ENCODE measurements at regions not wholly inside any gene's neighbourhood (a gene's known extent, or its start where the extent isn't known, plus 50 kb on each side); places are given as distances from the start of the nearest gene placed in this dataset.
A peak's percentile ranks its signal among the peaks of the same experiment; 100 is the strongest.

DNA sequence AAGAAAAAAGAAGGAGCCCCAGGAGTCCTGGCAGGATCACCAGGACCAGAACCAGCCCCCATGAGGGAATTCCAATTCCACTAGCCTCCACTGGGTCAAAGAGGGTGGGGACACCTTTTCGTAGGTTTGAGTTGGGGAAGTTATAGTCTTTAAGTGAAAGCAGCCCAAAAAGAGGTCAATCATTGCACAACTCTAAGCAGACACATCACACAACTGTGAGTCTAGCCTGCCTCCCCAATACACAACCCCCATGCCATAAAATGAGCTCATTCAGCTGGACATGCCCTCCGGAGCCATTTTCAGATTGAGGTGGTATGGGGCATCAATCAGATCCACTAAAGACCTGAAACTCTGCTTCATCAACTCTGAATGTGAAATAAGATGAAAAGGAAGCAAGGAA, 179.9 kb downstream of the NPHP4 start:
- Histone ChIP-seq H3K36me3 (no peaks in the 10 kb centered on the region), H3K4me3 (no peak overlapping the region), H3K27me3 (peaks cover 10% of the 10 kb centered on the region), H3K9me3 (no peaks in the 10 kb centered on the region)
- DNase-seq, result no peak

DNA sequence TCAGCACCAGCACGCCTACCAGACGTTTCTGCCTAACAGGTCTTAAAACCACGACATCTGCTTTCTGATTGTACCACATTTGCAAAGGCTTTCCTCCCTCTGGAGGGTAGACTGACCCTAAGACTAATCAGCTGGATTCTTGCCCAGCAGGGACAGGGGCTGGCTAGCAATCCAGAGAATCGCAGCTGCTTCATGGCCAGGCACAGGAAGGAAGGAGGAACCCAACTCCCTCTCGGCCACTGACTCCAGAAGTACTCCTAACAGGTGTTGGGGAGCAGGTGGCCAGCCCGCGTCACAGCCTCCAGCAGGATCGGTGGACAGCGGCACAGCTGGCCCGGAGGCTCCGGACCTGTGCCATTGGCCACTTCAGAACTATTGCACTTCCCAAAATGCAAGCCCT, 180.8 kb downstream of the NPHP4 start:
- Histone ChIP-seq H3K27me3 (peaks cover 10% of the 10 kb centered on the region), H3K9me3 (no peaks in the 10 kb centered on the region), H3K4me3 (no peak overlapping the region), H3K36me3 (no peaks in the 10 kb centered on the region)
- DNase-seq, result no peak

DNA sequence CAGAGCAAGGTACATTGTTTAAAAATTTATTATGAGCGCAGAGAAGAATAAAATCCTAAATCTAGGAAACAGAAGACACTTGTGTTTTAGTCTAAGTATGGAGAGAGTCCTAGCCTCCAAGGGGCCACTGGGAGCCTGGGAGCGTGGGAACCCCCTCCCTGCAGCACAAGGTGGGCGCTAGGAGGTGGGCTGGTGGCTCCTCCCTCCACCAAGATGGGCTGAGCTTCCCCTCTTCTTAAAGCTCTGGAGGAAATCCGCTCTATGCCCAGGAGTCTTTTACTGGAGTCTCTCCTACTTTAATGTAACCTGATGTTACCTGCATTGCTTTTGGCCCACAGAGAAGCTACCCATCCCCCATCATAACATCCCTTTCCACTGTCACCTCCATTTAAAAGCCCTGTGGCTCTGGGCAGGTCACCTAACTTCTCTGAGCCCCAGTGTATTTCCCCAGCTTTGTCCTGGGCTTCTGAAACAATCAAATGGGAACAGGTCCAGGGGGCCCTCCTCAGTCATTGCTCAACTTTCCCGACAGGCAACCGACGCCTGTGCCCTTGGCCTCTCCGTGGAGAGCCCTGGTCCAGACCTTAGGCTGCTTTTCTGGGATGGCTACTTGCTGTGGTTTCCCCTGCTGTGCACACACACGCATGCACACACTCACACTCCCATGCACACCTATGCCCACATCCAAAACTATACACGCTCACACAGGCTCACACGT, 181.5 kb downstream of the NPHP4 start:
- Histone ChIP-seq H3K27me3 (peaks cover 10% of the 10 kb centered on the region), H3K9me3 (no peaks in the 10 kb centered on the region), H3K36me3 (no peaks in the 10 kb centered on the region), H3K4me3 (no peak overlapping the region)
- DNase-seq, result no peak

DNA sequence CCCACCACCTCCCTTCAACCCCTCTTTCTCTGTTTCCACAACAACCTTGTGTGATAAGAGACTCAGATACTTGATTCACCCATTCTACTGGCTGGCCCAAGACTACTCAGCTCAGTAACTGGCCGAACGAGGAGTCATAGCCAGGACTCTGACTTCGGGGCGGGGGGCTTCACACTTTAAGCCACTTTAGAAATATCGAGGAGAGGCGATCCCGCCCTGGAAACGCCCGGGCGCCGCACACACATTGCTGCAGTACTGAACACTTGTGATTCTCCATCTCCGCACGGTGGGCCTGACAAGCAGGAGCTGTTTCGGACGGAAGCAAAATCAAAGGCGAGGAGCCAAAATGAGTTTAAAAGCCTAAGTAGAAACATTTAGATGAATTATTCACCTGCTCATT, 182.1 kb downstream of the NPHP4 start:
- no peaks in the 10 kb centered on the region for H3K36me3 ChIP-seq
- DNase-seq, result no peak
- H3K27me3 ChIP-seq, result peaks cover 7% of the 10 kb centered on the region
- H3K9me3 ChIP-seq, result no peaks in the 10 kb centered on the region
- H3K4me3 ChIP-seq, result no peak overlapping the region

DNA sequence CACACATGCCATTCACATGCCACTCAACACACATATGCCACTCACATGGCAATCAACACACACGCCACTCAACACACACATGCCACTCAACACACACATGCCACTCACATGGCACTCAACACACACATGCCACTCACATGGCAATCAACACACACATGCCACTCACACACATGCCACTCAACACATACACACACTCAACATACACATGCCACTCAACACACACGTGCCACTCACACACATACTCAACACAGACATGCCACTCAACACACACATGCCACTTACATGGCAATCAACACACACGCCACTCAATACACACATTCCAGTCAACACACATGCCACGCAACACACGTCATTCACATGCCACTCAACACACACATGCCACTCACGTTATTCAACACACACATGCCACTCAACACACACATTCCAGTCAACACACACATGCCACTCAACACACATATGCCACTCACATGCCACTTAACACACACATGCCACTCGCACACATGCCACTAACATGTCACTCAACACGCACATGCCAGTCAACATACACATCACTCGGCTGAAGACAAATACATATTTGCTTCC, 182.9 kb downstream of the NPHP4 start:
- H3K9me3 ChIP-seq, result no peaks in the 10 kb centered on the region
- H3K36me3 ChIP-seq, result no peaks in the 10 kb centered on the region
- H3K4me3 ChIP-seq, result no peak overlapping the region
- no peak for DNase-seq
- H3K27me3 ChIP-seq, result peaks cover 6% of the 10 kb centered on the region; the same call in 1 of the 2 replicates

DNA sequence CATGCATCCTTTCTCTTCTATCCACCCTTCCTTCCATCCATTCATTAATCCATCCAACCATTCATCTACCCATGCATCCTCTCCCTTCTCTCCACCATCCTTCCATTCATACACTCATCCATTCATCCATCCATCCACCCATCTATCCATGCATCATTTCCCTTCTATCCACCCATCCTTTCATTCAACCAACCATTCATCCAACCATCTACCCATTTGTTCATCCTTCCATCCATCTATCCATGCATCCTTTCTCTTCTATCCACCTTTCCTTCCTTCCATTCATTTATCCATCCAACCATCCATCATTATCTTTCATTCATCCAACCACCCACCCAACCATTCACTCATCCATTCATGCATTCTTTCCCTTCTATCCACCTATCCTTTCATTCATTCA, 188.4 kb downstream of the NPHP4 start:
- Histone ChIP-seq H3K9me3 (no peaks in the 10 kb centered on the region), H3K4me3 (no peak overlapping the region), H3K36me3 (no peaks in the 10 kb centered on the region), H3K27me3 (no peaks in the 10 kb centered on the region)
- no peak for DNase-seq

DNA sequence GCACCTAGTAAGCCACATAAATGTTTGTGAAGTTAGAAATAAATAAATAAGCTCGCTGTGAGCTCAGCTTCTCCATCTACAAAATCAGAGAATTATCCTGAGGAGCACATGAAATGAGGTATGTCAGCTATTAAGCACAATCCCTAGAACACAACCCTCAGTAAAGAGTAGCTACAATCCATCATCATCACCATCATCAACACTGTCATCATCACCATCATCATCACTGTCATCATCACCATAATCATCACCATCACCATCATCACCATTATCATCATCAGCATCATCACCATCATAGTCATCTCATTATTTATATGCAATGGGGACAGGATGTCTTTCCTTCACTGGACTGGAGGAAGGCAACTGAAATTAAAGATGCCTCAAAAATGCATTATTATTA, 189.6 kb downstream of the NPHP4 start:
- Histone ChIP-seq H3K27me3 (no peaks in the 10 kb centered on the region), H3K4me3 (no peak overlapping the region), H3K9me3 (no peaks in the 10 kb centered on the region), H3K36me3 (no peaks in the 10 kb centered on the region)
- no peak for DNase-seq

DNA sequence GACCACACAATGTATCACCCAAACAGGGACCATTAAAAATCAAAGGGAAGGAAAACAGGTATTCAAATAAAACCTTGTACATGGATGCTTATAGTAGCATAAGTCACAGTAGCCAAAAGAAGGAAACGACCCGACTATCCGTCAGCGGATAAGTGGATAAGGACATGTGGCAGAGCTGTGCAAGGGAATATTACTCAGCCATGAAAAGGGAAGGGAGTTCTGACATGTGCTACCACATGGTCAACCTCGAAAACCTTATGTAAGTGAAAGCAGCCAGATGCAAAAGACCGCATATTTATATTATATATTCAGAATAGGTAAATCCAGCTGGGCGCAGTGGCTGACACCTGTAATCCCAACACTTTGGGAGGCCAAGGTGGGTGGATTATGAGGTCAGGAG, 193.3 kb downstream of the NPHP4 start:
- H3K27me3 ChIP-seq, result no peaks in the 10 kb centered on the region
- no peaks in the 10 kb centered on the region for H3K9me3 ChIP-seq
- no peak for DNase-seq
- no peaks in the 10 kb centered on the region for H3K36me3 ChIP-seq
- no peak overlapping the region for H3K4me3 ChIP-seq

DNA sequence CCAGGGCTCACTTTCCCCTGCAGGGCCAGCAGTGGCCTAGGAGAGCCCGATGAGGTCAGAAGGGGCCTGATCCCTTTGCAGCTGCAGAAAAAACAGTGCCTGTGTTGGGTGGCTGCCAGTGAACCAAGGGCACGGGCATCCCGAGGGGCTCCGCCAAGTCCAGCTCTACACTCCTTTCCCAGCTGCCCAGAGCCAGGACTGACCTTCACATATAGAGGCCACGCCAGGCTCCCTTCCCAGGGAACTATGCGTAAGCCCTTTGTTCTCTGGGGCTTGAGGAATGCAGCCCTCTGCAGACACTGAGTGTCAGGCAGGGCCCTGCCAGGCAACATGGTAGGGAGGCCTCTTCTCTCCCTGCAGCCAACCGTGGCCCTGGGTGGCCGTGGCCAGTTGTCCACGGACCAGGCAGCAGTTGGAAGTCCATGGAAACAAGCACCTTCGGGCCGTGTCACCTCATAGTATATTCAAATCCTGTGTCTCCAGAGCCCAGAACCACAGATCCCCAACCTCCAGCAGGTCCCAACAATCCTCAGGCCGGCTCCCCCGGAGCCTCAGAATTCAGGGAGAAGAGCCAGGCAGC, 194.0 kb downstream of the NPHP4 start:
- Histone ChIP-seq H3K9me3 (no peaks in the 10 kb centered on the region), H3K27me3 (no peaks in the 10 kb centered on the region)

DNA sequence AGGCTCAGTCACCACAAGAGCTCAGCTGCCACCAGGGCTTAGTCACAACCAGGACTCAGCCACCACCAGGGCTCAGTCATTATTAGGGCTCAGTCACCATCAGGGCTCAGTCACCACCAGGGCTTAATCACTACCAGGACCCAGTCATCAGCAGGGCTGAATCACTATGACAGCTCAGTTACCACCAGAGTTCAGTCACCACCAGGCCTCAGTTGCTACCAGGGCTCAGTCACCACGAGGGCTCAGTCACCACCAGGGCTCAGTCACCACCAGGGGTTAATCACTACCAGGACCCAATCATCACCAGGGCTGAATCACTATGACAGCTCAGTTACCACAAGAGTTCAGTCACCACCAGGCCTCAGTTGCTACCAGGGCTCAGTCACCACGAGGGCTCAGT, 196.2 kb downstream of the NPHP4 start:
- no peak for DNase-seq
- no peaks in the 10 kb centered on the region for H3K36me3 ChIP-seq
- no peak overlapping the region for H3K4me3 ChIP-seq
- no peaks in the 10 kb centered on the region; the same call in 1 of the 2 replicates for H3K27me3 ChIP-seq
- no peaks in the 10 kb centered on the region for H3K9me3 ChIP-seq

More for the DNA sequence above, 194.0 kb downstream of the NPHP4 start:
- Histone ChIP-seq H3K4me3 (no peak overlapping the region), H3K36me3 (no peaks in the 10 kb centered on the region)
- DNase-seq, result peak; percentile 11

DNA sequence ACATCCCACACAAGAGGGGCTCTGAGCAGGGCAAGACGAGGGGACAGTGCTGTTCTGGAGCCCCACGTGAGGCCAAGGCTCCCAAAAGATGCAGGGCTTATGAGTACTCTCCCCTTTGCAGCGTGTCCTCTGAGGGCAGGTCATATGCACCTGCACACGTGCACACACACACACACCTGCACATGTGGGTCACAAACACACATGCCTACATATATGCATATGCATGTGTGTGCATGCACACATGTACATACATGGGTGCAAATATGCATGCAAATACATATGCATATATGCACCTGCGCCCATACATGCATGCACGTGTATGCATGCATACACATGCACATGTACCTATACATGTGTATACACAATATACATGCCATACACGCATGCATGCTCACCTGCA, 197.9 kb downstream of the NPHP4 start:
- Histone ChIP-seq H3K27me3 (no peaks in the 10 kb centered on the region; the same call in 1 of the 2 replicates), H3K4me3 (no peak overlapping the region), H3K9me3 (no peaks in the 10 kb centered on the region), H3K36me3 (no peaks in the 10 kb centered on the region)
- DNase-seq, result no peak

DNA sequence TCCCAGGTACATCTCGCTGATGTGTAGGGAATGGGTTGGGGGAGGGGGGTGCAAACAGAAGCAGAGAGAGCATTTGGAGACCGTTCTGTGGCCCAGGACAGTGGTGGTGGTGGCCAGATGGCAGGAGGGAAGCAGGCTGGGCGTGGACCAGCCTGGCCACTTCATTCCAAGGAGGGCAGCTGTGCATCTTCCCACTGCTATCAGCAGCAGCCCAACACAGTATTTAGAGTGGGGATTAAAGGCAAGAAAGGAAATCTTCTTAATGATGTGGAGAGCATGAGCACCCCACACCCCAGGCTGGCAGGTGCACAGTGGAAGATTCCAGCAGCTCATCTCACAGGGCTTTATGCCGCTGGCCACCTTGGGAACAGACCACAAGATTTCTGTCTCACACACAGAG, 198.7 kb downstream of the NPHP4 start:
- Histone ChIP-seq H3K36me3 (no peaks in the 10 kb centered on the region), H3K4me3 (no peak overlapping the region), H3K27me3 (no peaks in the 10 kb centered on the region; the same call in 1 of the 2 replicates), H3K9me3 (no peaks in the 10 kb centered on the region)
- no peak for DNase-seq

DNA sequence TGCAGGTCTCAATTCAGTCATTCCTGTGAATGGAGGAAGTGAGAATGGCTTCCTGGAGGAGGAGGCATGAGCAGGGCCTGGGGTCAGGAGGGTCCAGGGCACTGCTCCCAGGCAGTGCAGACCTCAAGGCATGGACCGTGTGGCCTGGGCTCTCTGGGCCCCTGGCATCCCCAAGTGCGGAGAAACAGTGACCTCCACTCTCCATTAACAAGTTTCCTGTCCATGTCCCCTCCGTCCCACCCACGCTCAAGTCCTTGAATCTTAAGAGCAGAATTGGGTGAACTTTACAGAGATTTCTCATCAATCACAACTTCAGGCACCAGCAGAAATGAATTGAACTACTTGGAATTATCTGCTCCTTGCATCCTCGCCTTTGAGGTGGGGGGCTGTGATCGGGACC, 211.1 kb downstream of the NPHP4 start:
- Histone ChIP-seq H3K27me3 (no peaks in the 10 kb centered on the region), H3K36me3 (no peaks in the 10 kb centered on the region), H3K9me3 (no peaks in the 10 kb centered on the region), H3K4me3 (no peak overlapping the region)
- DNase-seq, result no peak

DNA sequence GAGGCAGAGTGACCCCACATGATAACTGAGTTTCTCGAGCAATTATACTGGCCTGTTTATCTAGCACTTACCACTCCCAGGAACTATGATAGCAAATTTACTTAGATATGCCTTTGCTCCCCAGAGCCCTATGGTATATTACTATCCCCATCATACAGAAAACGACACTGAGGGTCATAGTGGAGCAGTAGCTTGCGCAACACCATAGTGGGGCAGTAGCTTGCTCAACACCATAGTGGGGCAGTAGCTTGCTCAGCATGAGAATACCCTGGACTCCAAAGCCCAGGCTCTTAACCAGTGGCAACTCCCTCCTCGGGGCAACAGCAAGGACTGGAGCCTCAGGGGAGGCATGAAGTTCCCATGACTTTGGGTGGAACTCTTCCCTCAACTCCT, 211.9 kb downstream of the NPHP4 start:
- no peak for DNase-seq
- H3K9me3 ChIP-seq, result no peaks in the 10 kb centered on the region
- H3K27me3 ChIP-seq, result no peaks in the 10 kb centered on the region
- no peaks in the 10 kb centered on the region for H3K36me3 ChIP-seq
- H3K4me3 ChIP-seq, result no peak overlapping the region

DNA sequence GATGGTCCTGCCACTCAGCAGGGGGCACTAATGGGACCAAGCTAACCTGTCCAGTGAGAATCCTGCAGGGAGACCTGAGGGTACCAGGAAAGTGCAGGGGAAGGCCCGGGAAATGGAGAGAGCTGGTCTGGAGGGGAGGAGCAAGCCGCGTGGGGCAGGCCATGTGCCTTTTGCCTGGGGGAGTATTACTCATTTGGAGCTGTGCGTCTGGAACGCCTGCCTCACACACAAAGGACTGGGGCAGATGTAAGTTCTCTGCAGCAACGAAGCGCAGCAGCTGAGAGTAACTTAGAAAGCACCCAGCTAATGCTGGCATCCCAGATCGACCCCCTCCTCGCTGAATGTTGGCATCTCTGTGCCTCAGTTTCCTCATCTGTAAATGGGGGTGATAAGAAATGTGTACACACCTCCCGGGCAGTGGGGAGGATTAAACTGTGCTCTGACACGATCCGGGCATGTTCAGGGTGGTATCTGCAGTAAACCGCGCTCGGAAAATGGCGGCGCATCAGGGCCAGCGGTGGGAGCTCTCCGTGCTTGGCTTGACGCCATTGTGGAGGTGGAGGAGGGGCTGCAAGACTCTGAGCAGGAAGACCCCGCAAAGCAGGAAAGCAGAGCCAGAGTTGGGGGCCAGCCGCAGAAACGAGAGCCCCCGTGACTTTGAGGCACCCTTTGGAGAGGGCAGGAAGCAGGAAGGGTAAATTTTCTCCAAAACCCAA, 212.5 kb downstream of the NPHP4 start:
- no peaks in the 10 kb centered on the region for H3K9me3 ChIP-seq
- no peak for DNase-seq
- no peaks in the 10 kb centered on the region for H3K36me3 ChIP-seq
- no peaks in the 10 kb centered on the region for H3K27me3 ChIP-seq
- no peak overlapping the region for H3K4me3 ChIP-seq

DNA sequence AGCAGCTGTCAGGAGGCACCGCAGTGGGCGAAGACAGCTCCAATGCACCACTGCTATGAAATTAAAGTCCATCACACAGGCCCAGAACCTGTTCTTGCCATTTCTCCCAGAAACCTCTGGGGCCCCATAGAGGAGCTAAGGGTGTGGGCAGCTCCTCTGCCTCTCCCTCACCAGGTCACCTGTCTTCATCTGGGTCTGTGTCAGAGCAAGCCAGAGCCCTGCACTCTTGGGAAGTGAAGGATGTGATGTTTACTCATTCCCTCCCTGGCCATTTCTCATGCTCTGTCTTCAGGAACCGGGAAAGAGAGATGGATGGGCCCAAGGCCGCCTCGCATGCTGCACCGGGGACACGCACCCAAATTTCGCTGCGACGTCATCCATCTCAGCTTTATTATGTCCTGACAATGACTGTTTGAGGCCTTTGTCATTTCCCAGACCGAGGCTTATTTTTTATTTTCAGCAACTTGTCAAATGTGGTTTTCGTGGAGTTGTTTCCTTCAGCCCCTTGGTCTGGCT, 216.1 kb downstream of the NPHP4 start:
- H3K36me3 ChIP-seq, result no peaks in the 10 kb centered on the region
- H3K27me3 ChIP-seq, result no peaks in the 10 kb centered on the region
- DNase-seq, result no peak
- H3K9me3 ChIP-seq, result no peaks in the 10 kb centered on the region
- no peak overlapping the region for H3K4me3 ChIP-seq

DNA sequence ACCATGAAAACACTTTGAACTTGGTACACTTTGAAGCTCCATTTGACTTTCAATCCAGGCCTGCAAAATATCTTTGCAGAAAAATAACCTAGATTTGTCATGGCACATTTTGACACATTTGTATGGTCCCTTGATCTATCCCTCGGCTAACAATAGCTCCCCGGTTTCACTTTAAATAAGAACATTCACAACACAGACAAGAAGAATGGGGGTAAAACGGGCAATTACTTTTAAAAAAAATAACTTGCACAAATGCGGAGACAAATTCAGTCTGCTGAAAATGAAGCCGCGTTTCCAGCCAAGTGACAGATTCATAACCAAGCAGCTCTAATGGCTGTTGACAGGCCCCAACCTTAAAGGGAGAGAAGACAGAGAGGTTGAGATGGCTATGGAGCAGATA, 218.2 kb downstream of the NPHP4 start:
- DNase-seq, result no peak
- H3K36me3 ChIP-seq, result no peaks in the 10 kb centered on the region
- no peaks in the 10 kb centered on the region for H3K27me3 ChIP-seq
- no peak overlapping the region for H3K4me3 ChIP-seq
- H3K9me3 ChIP-seq, result no peaks in the 10 kb centered on the region
